Duodenal mucosa (tissue), 2 donors: ENCODE measurements at regions not wholly inside any gene's neighbourhood (a gene's known extent, or its start where the extent isn't known, plus 50 kb on each side); places are given as distances from the start of the nearest gene placed in this dataset.

ENCODE experiments used
- H3K27ac ChIP-seq: one replicate; pipeline ENCODE4 v1.7.0; 2013; ENCODE audit warnings: low read depth, low read length
- H3K27me3 ChIP-seq, 2 donors: one replicate each; pipeline ENCODE4 v1.7.0; 2013; ENCODE audit warnings: low read length in 2 of 2, control low read depth in 1 of 2; ENCODE audit not compliant: insufficient read depth in 2 of 2, control insufficient read depth in 1 of 2
- H3K36me3 ChIP-seq, 2 donors: one replicate each; pipeline ENCODE4 v1.7.0; 2013; ENCODE audit warnings: low read length in 2 of 2, control low read depth in 1 of 2; ENCODE audit not compliant: insufficient read depth in 2 of 2, control insufficient read depth in 1 of 2
- H3K4me1 ChIP-seq, 2 donors: one replicate each; pipeline ENCODE4 v1.7.0; 2013; ENCODE audit warnings: low read length in 2 of 2, control low read depth in 1 of 2; ENCODE audit not compliant: insufficient read depth in 2 of 2, control insufficient read depth in 1 of 2
- H3K4me3 ChIP-seq, 2 donors: one replicate each; pipeline ENCODE4 v1.7.0; 2013; ENCODE audit warnings: low read length in 2 of 2, low read depth in 1 of 2
- H3K9ac ChIP-seq, 2 donors: one replicate each; pipeline ENCODE4 v1.7.0; 2013; ENCODE audit warnings: low read length in 2 of 2, low read depth in 1 of 2
- H3K9me3 ChIP-seq, 2 donors: one replicate each; pipeline ENCODE4 v1.7.0; 2013; ENCODE audit warnings: low read length in 2 of 2, control low read depth in 1 of 2; ENCODE audit not compliant: control insufficient read depth in 1 of 2

GRCh38 chr5:158135682-158136179 lies 276.8 kb upstream of the CLINT1 start:
- no peaks in the 10 kb centered on the region for H3K4me1 ChIP-seq
- no peak overlapping the region for H3K9ac ChIP-seq
- no peaks in the 10 kb centered on the region for H3K9me3 ChIP-seq
- H3K27me3 ChIP-seq: no peaks in the 10 kb centered on the region
- H3K27ac ChIP-seq: no peak overlapping the region
- no peaks in the 10 kb centered on the region for H3K36me3 ChIP-seq
- H3K4me3 ChIP-seq: no peak overlapping the region

GRCh38 chr5:158133369-158133768 lies 274.4 kb upstream of the CLINT1 start:
- no peaks in the 10 kb centered on the region for H3K4me1 ChIP-seq
- no peaks in the 10 kb centered on the region for H3K27me3 ChIP-seq
- H3K9me3 ChIP-seq: no peaks in the 10 kb centered on the region
- no peak overlapping the region for H3K9ac ChIP-seq
- H3K4me3 ChIP-seq: no peak overlapping the region
- no peak overlapping the region for H3K27ac ChIP-seq
- no peaks in the 10 kb centered on the region for H3K36me3 ChIP-seq

GRCh38 chr5:158127536-158127935 lies 268.6 kb upstream of the CLINT1 start:
- H3K9me3 ChIP-seq: no peaks in the 10 kb centered on the region
- no peak overlapping the region for H3K9ac ChIP-seq
- H3K4me1 ChIP-seq: no peaks in the 10 kb centered on the region
- H3K36me3 ChIP-seq: no peaks in the 10 kb centered on the region
- H3K27ac ChIP-seq: no peak overlapping the region
- H3K4me3 ChIP-seq: no peak overlapping the region
- no peaks in the 10 kb centered on the region for H3K27me3 ChIP-seq

GRCh38 chr5:158126442-158127405 lies 267.8 kb upstream of the CLINT1 start:
- no peaks in the 10 kb centered on the region for H3K9me3 ChIP-seq
- no peak overlapping the region for H3K9ac ChIP-seq
- H3K4me1 ChIP-seq: no peaks in the 10 kb centered on the region
- H3K27me3 ChIP-seq: no peaks in the 10 kb centered on the region
- H3K27ac ChIP-seq: no peak overlapping the region
- H3K36me3 ChIP-seq: no peaks in the 10 kb centered on the region
- no peak overlapping the region for H3K4me3 ChIP-seq

GRCh38 chr5:158124606-158125316 lies 265.8 kb upstream of the CLINT1 start:
- Histone ChIP-seq H3K27me3 (no peaks in the 10 kb centered on the region), H3K4me1 (no peaks in the 10 kb centered on the region), H3K36me3 (no peaks in the 10 kb centered on the region), H3K9ac (no peak overlapping the region), H3K9me3 (no peaks in the 10 kb centered on the region), H3K27ac (no peak overlapping the region), H3K4me3 (no peak overlapping the region)

- H3K4me3 ChIP-seq: no peak overlapping the region
- no peaks in the 10 kb centered on the region for H3K4me1 ChIP-seq
- H3K27ac ChIP-seq: no peak overlapping the region
- H3K9ac ChIP-seq: no peak overlapping the region
- no peaks in the 10 kb centered on the region for H3K9me3 ChIP-seq
- H3K36me3 ChIP-seq: no peaks in the 10 kb centered on the region
- H3K27me3 ChIP-seq: no peaks in the 10 kb centered on the region
These were observed 264.6 kb upstream of the CLINT1 start for GRCh38 chr5:158123595-158123994.

GRCh38 chr5:158121678-158122077 lies 262.7 kb upstream of the CLINT1 start:
- no peaks in the 10 kb centered on the region for H3K9me3 ChIP-seq
- H3K9ac ChIP-seq: no peak overlapping the region
- H3K27me3 ChIP-seq: no peaks in the 10 kb centered on the region
- no peak overlapping the region for H3K4me3 ChIP-seq
- no peaks in the 10 kb centered on the region for H3K4me1 ChIP-seq
- H3K27ac ChIP-seq: no peak overlapping the region
- no peaks in the 10 kb centered on the region for H3K36me3 ChIP-seq

GRCh38 chr5:158120760-158121159 lies 261.8 kb upstream of the CLINT1 start:
- Histone ChIP-seq H3K27ac (no peak overlapping the region), H3K9me3 (no peaks in the 10 kb centered on the region), H3K4me1 (no peaks in the 10 kb centered on the region), H3K27me3 (no peaks in the 10 kb centered on the region), H3K4me3 (no peak overlapping the region), H3K36me3 (no peaks in the 10 kb centered on the region), H3K9ac (no peak overlapping the region)

GRCh38 chr5:158119961-158120723 lies 261.2 kb upstream of the CLINT1 start:
- Histone ChIP-seq H3K4me1 (no peaks in the 10 kb centered on the region), H3K9me3 (no peaks in the 10 kb centered on the region), H3K36me3 (no peaks in the 10 kb centered on the region), H3K9ac (no peak overlapping the region), H3K4me3 (no peak overlapping the region), H3K27me3 (no peaks in the 10 kb centered on the region), H3K27ac (no peak overlapping the region)
